ENCODE measurements at regions not wholly inside any gene's neighbourhood (a gene's known extent, or its start where the extent isn't known, plus 50 kb on each side); places are given as distances from the start of the nearest gene placed in this dataset.

- Histone ChIP-seq H3K9ac (ENCODE audit: low read depth, low read length) (no peak overlapping the region), H3K27ac (ENCODE audit: low read length) (no peak overlapping the region), H3K9me3 (ENCODE audit: insufficient read depth, low read length, severe bottlenecking) (no peaks in the 10 kb centered on the region), H3K4me1 (ENCODE audit: insufficient read depth, low read length) (no peaks in the 10 kb centered on the region), H3K27me3 (ENCODE audit: insufficient read depth, low read length, poor library complexity) (no peaks in the 10 kb centered on the region), H3K4me2 (ENCODE audit: insufficient read depth, low read length) (no peak overlapping the region), H3K36me3 (ENCODE audit: insufficient read depth, low read length) (no peaks in the 10 kb centered on the region), H4K20me1 (ENCODE audit: insufficient read depth, low read length) (no peaks in the 10 kb centered on the region), H3K4me3 (ENCODE audit: low read depth in 1 of 2, low read length in 2 of 2) (no peak overlapping the region), H2AFZ (ENCODE audit: low read depth, low read length) (no peak overlapping the region), H3K79me2 (ENCODE audit: insufficient read depth, low read length) (no peaks in the 10 kb centered on the region)
- no peak for DNase-seq
- TF ChIP-seq CTCF (IDR thresholded peaks at IDR 0.05; ENCODE audit: borderline replicate concordance, extremely low read depth, low read length, poor library complexity, severe bottlenecking) (no peak), EZH2 (IDR thresholded peaks at IDR 0.05; ENCODE audit: borderline replicate concordance, low read depth, low read length, severe bottlenecking) (no peak)
- ATAC-seq (ENCODE audit: insufficient read depth, low read depth): no peak
Observed at GRCh38 chr1:84756455-84757082, 66.3 kb upstream of the SSX2IP start.

- ATAC-seq (ENCODE audit: insufficient read depth, low read depth): no peak
- TF ChIP-seq CTCF (IDR thresholded peaks at IDR 0.05; ENCODE audit: borderline replicate concordance, extremely low read depth, low read length, poor library complexity, severe bottlenecking): no peak
- TF ChIP-seq EZH2 (IDR thresholded peaks at IDR 0.05; ENCODE audit: borderline replicate concordance, low read depth, low read length, severe bottlenecking): no peak
- H3K4me2 ChIP-seq (ENCODE audit: insufficient read depth, low read length): no peak overlapping the region
- no peaks in the 10 kb centered on the region for H3K4me1 ChIP-seq (ENCODE audit: insufficient read depth, low read length)
- H3K79me2 ChIP-seq (ENCODE audit: insufficient read depth, low read length): no peaks in the 10 kb centered on the region
- no peaks in the 10 kb centered on the region for H3K9me3 ChIP-seq (ENCODE audit: insufficient read depth, low read length, severe bottlenecking)
- no peak overlapping the region for H3K9ac ChIP-seq (ENCODE audit: low read depth, low read length)
- H3K27ac ChIP-seq (ENCODE audit: low read length): no peak overlapping the region
- no peaks in the 10 kb centered on the region for H3K27me3 ChIP-seq (ENCODE audit: insufficient read depth, low read length, poor library complexity)
- H3K4me3 ChIP-seq (ENCODE audit: low read depth in 1 of 2, low read length in 2 of 2): no peak overlapping the region
- H2AFZ ChIP-seq (ENCODE audit: low read depth, low read length): no peak overlapping the region
- no peak for DNase-seq
- H4K20me1 ChIP-seq (ENCODE audit: insufficient read depth, low read length): no peaks in the 10 kb centered on the region
- no peaks in the 10 kb centered on the region for H3K36me3 ChIP-seq (ENCODE audit: insufficient read depth, low read length)
Observed at GRCh38 chr1:84756001-84756400, 65.7 kb upstream of the SSX2IP start.

- ATAC-seq (ENCODE audit: insufficient read depth, low read depth) (no peak), DNase-seq (no peak)
- no peaks in the 10 kb centered on the region for H3K36me3 ChIP-seq (ENCODE audit: insufficient read depth, low read length)
- H3K4me1 ChIP-seq (ENCODE audit: insufficient read depth, low read length): no peaks in the 10 kb centered on the region
- no peak overlapping the region for H2AFZ ChIP-seq (ENCODE audit: low read depth, low read length)
- no peak overlapping the region for H3K4me2 ChIP-seq (ENCODE audit: insufficient read depth, low read length)
- H3K4me3 ChIP-seq (ENCODE audit: low read depth in 1 of 2, low read length in 2 of 2): no peak overlapping the region
- no peak overlapping the region for H3K9ac ChIP-seq (ENCODE audit: low read depth, low read length)
- H3K27ac ChIP-seq (ENCODE audit: low read length): no peak overlapping the region
- no peaks in the 10 kb centered on the region for H4K20me1 ChIP-seq (ENCODE audit: insufficient read depth, low read length)
- H3K27me3 ChIP-seq (ENCODE audit: insufficient read depth, low read length, poor library complexity): peaks cover 2% of the 10 kb centered on the region
- no peaks in the 10 kb centered on the region for H3K79me2 ChIP-seq (ENCODE audit: insufficient read depth, low read length)
- TF ChIP-seq CTCF (IDR thresholded peaks at IDR 0.05; ENCODE audit: borderline replicate concordance, extremely low read depth, low read length, poor library complexity, severe bottlenecking) (no peak), EZH2 (IDR thresholded peaks at IDR 0.05; ENCODE audit: borderline replicate concordance, low read depth, low read length, severe bottlenecking) (no peak)
- H3K9me3 ChIP-seq (ENCODE audit: insufficient read depth, low read length, severe bottlenecking): no peaks in the 10 kb centered on the region
Observed at GRCh38 chr1:84755216-84755615, 65.0 kb upstream of the SSX2IP start.

GRCh38 chr1:84754386-84754703, 64.1 kb upstream of the SSX2IP start:
- H3K27ac ChIP-seq (ENCODE audit: low read length): no peak overlapping the region

More at GRCh38 chr1:84754386-84754703, 64.1 kb upstream of the SSX2IP start:
- no peak overlapping the region for H3K4me3 ChIP-seq (ENCODE audit: low read depth in 1 of 2, low read length in 2 of 2)
- ATAC-seq (ENCODE audit: insufficient read depth, low read depth): no peak
- no peak for TF ChIP-seq EZH2 (IDR thresholded peaks at IDR 0.05; ENCODE audit: borderline replicate concordance, low read depth, low read length, severe bottlenecking)
- TF ChIP-seq CTCF (IDR thresholded peaks at IDR 0.05; ENCODE audit: borderline replicate concordance, extremely low read depth, low read length, poor library complexity, severe bottlenecking): no peak
- H4K20me1 ChIP-seq (ENCODE audit: insufficient read depth, low read length): no peaks in the 10 kb centered on the region
- peaks cover 7% of the 10 kb centered on the region for H3K27me3 ChIP-seq (ENCODE audit: insufficient read depth, low read length, poor library complexity)
- no peak overlapping the region for H3K4me2 ChIP-seq (ENCODE audit: insufficient read depth, low read length)
- H3K9ac ChIP-seq (ENCODE audit: low read depth, low read length): no peak overlapping the region
- H3K9me3 ChIP-seq (ENCODE audit: insufficient read depth, low read length, severe bottlenecking): no peaks in the 10 kb centered on the region
- no peaks in the 10 kb centered on the region for H3K79me2 ChIP-seq (ENCODE audit: insufficient read depth, low read length)
- DNase-seq: no peak
- no peaks in the 10 kb centered on the region for H3K36me3 ChIP-seq (ENCODE audit: insufficient read depth, low read length)
- H2AFZ ChIP-seq (ENCODE audit: low read depth, low read length): no peak overlapping the region
- H3K4me1 ChIP-seq (ENCODE audit: insufficient read depth, low read length): no peaks in the 10 kb centered on the region
